DMS53 treated with DMSO at 0.1 percent for 48 hours (cell line): ENCODE measurements at regions not wholly inside any gene's neighbourhood (a gene's known extent, or its start where the extent isn't known, plus 50 kb on each side); places are given as distances from the start of the nearest gene placed in this dataset.

ENCODE experiments used
- DNase-seq: peaks from one replicate; lab custom pipeline; 2025; ENCODE audit not compliant: unreplicated experiment; lab: John Stamatoyannopoulos, UW

GRCh38 chr12:111089616-111090015 is 169.2 kb upstream of the MYL2 start:
- no peak for DNase-seq

GRCh38 chr12:111088409-111088808 is 168.0 kb upstream of the MYL2 start:
- no peak for DNase-seq

GRCh38 chr12:111086947-111087700 is 166.7 kb upstream of the MYL2 start:
- no peak for DNase-seq

- DNase-seq: no peak
Observed at GRCh38 chr12:111085096-111085495, 164.7 kb upstream of the MYL2 start.

GRCh38 chr12:111084605-111085004 is 164.2 kb upstream of the MYL2 start:
- no peak for DNase-seq

GRCh38 chr12:111084158-111084557 is 163.8 kb upstream of the MYL2 start:
- no peak for DNase-seq

- DNase-seq: no peak
Observed at GRCh38 chr12:111081600-111081999, 161.2 kb upstream of the MYL2 start.

GRCh38 chr12:111078731-111079130 is 158.4 kb upstream of the MYL2 start:
- no peak for DNase-seq

GRCh38 chr12:111076611-111077451 is 156.5 kb upstream of the MYL2 start:
- no peak for DNase-seq

- no peak for DNase-seq
Observed at GRCh38 chr12:111076199-111076598, 155.8 kb upstream of the MYL2 start.

GRCh38 chr12:111074965-111075364 is 154.6 kb upstream of the MYL2 start:
- no peak for DNase-seq

GRCh38 chr12:111074559-111074958 is 154.2 kb upstream of the MYL2 start:
- DNase-seq: no peak

GRCh38 chr12:111073370-111073769 is 153.0 kb upstream of the MYL2 start:
- no peak for DNase-seq

- no peak for DNase-seq
Observed at GRCh38 chr12:111072299-111072698, 151.9 kb upstream of the MYL2 start.

GRCh38 chr12:111069886-111070285 is 149.5 kb upstream of the MYL2 start:
- DNase-seq: no peak

- DNase-seq: no peak
Observed at GRCh38 chr12:111068290-111068689, 147.9 kb upstream of the MYL2 start.

GRCh38 chr12:111067498-111067897 is 147.1 kb upstream of the MYL2 start:
- DNase-seq: no peak

- no peak for DNase-seq
Observed at GRCh38 chr12:111066744-111067437, 146.5 kb upstream of the MYL2 start.

- no peak for DNase-seq
Observed at GRCh38 chr12:111064982-111065381, 144.6 kb upstream of the MYL2 start.

GRCh38 chr12:111064154-111064553 is 143.8 kb upstream of the MYL2 start:
- DNase-seq: no peak

- no peak for DNase-seq
Observed at GRCh38 chr12:111063295-111064026, 143.1 kb upstream of the MYL2 start.
